K562 (cell line): ENCODE measurements at regions not wholly inside any gene's neighbourhood (a gene's known extent, or its start where the extent isn't known, plus 50 kb on each side); places are given as distances from the start of the nearest gene placed in this dataset.

ENCODE experiments used
- ATAC-seq: fragments of 200-7000 bp; cut with Tn5 transposase; 3 replicates; pipeline ENCODE4 v1.9.1; 2020; ENCODE audit warnings: moderate library complexity
- BruUV-seq: library from RNA; stranded (reverse); fragments of 400-500 nt; replicated peaks from 2 replicates; lab custom pipeline; 2021; lab: Mats Ljungman, UMichigan
- CTCF ChIA-PET: fragments of 300-600 bp; formaldehyde crosslinking; extraction: SDS; loops from one replicate; lab custom pipeline; 2021; ENCODE audit warnings: low intra/inter-chr PET ratio; lab: Yijun Ruan, JAX
- POLR2A ChIA-PET: fragments of 300-600, 350-650 bp; sonication (Branson Sonifier 250); formaldehyde crosslinking; extraction: SDS; loops from one replicate; lab custom pipeline; 2021; ENCODE audit warnings: antibody characterized with exemption, inconsistent platforms; lab: Yijun Ruan, JAX
- DNase-seq, 4 experiments: peaks; one replicate each; pipeline versions ENCODE4 v3.0.0 to v3.0.0-alpha.2; 2011 to 2018; ENCODE audit warnings: low spot score in 3 of 4, mixed read lengths in 3 of 4; ENCODE audit errors: extremely low read depth in 1 of 4
- FAIRE-seq: peaks from 2 replicates; lab custom pipeline; 2011; peaks lifted over from hg19 to GRCh38; lab: Jason Lieb, UNC
- H2AFZ ChIP-seq: 2 replicates; pipeline ENCODE4 v1.6.0; 2011; ENCODE audit warnings: low read depth, low read length, control low read depth, inconsistent platforms
- H3K27ac ChIP-seq: fragments of 200-600 bp; 3 replicates; pipeline ENCODE4 v1.8.0; 2011; ENCODE audit warnings: low read depth, mild to moderate bottlenecking, control low read depth, inconsistent platforms, low read length, moderate library complexity, mixed read lengths; ENCODE audit errors: extremely low read depth
- H3K27me3 ChIP-seq, 2 experiments: fragments of 300-600 bp in 1 of 2; 2 replicates in 1 of 2; 3 replicates in 1 of 2; pipeline versions ENCODE4 v1.6.0 to v1.8.0; 2011; ENCODE audit warnings: inconsistent platforms in 2 of 2, low read length in 2 of 2, mild to moderate bottlenecking in 1 of 2, mixed read lengths in 1 of 2, moderate library complexity in 1 of 2; ENCODE audit not compliant: control insufficient read depth in 2 of 2, insufficient read depth in 2 of 2
- H3K36me3 ChIP-seq: fragments of 300-600 bp; 3 replicates; pipeline ENCODE4 v1.8.0; 2011; ENCODE audit warnings: mild to moderate bottlenecking, low read length, inconsistent platforms; ENCODE audit not compliant: control insufficient read depth, insufficient read depth
- H3K4me1 ChIP-seq, 2 experiments: fragments of 200-600 bp in 1 of 2; replicated peaks in 1 of 2; 2 replicates in 1 of 2; 3 replicates in 1 of 2; pipeline versions ENCODE4 v1.5.1 to v1.8.0; 2011; ENCODE audit warnings: inconsistent platforms in 2 of 2, low read length in 2 of 2, mild to moderate bottlenecking in 1 of 2, mixed read lengths in 1 of 2, moderate library complexity in 1 of 2; ENCODE audit not compliant: control insufficient read depth in 2 of 2, insufficient read depth in 2 of 2
- H3K4me2 ChIP-seq: 2 replicates; pipeline ENCODE4 v1.6.1; 2011; ENCODE audit warnings: low read length, control low read depth, inconsistent platforms, mixed read lengths; ENCODE audit not compliant: insufficient read depth
- H3K4me3 ChIP-seq: fragments of 200-600 bp; sonication (generic), shearing (Covaris generic); 2 replicates; pipeline ENCODE4 v1.5.1; 2016; ENCODE audit warnings: control low read depth, inconsistent platforms
- H3K79me2 ChIP-seq: fragments of 200-600 bp; 3 replicates; pipeline ENCODE4 v1.8.0; 2011; ENCODE audit warnings: low read length, inconsistent platforms; ENCODE audit not compliant: control insufficient read depth, insufficient read depth
- H3K9ac ChIP-seq, 2 experiments: 2 replicates each; pipeline versions ENCODE4 v1.6.0 to v1.6.1; 2011; ENCODE audit warnings: low read depth in 2 of 2, low read length in 2 of 2, control low read depth in 1 of 2, inconsistent platforms in 1 of 2, mild to moderate bottlenecking in 1 of 2, mixed read lengths in 1 of 2; ENCODE audit not compliant: insufficient read depth in 1 of 2
- H3K9me1 ChIP-seq: one replicate; pipeline ENCODE4 v1.6.0; 2011; ENCODE audit warnings: inconsistent platforms, mild to moderate bottlenecking, low read length, moderate library complexity; ENCODE audit not compliant: control insufficient read depth, insufficient read depth
- H3K9me3 ChIP-seq: replicated peaks from 2 replicates; pipeline ENCODE4 v1.5.1; 2011; ENCODE audit warnings: low read depth, low read length, inconsistent platforms; ENCODE audit not compliant: control insufficient read depth, insufficient read depth
- H4K20me1 ChIP-seq: replicated peaks from 2 replicates; pipeline ENCODE4 v1.6.1; 2011; ENCODE audit warnings: low read length, inconsistent platforms, mixed read lengths; ENCODE audit not compliant: control insufficient read depth, insufficient read depth
- BCLAF1 ChIP-seq, 2 experiments: fragments of 450-650 bp in 1 of 2; IDR thresholded peaks; 2 replicates each; pipeline ENCODE4 v1.6.1; 2011 to 2017; ENCODE audit warnings: low read depth in 2 of 2, antibody characterized with exemption in 1 of 2, borderline replicate concordance in 1 of 2, low read length in 1 of 2, mild to moderate bottlenecking in 1 of 2, mixed read lengths in 1 of 2; ENCODE audit not compliant: control insufficient read depth in 1 of 2
- GABPB1 ChIP-seq: sonication (generic); formaldehyde crosslinking; IDR thresholded peaks from 2 replicates; pipeline ENCODE4 v1.8.0; 2022; ENCODE audit warnings: mild to moderate bottlenecking, missing genetic modification reagents
- NEUROD1 ChIP-seq: fragments of 150-350 bp; IDR thresholded peaks from 2 replicates; pipeline ENCODE4 v1.6.1; 2014; ENCODE audit warnings: borderline replicate concordance, low read length, low read depth; ENCODE audit not compliant: partially characterized antibody
- OTX1 ChIP-seq: fragments of 450-650 bp; formaldehyde crosslinking; IDR thresholded peaks from 2 replicates; pipeline ENCODE4 v1.4.0; 2022; ENCODE audit warnings: mild to moderate bottlenecking
- PHB ChIP-seq: fragments of 250-450 bp; sonication (Bioruptor Pico); IDR thresholded peaks from 2 replicates; pipeline ENCODE4 v1.5.0; 2021
- SMAD4 ChIP-seq: fragments of 250-450 bp; sonication (Bioruptor Pico); conservative IDR thresholded peaks from 2 replicates; pipeline ENCODE4 v1.8.0; 2021; ENCODE audit warnings: inconsistent platforms, mild to moderate bottlenecking, moderate library complexity
- SREBF2 ChIP-seq: sonication (generic); formaldehyde crosslinking; IDR thresholded peaks from 2 replicates; pipeline ENCODE4 v1.4.0; 2020; ENCODE audit warnings: mild to moderate bottlenecking, missing genetic modification reagents
- SRSF3 ChIP-seq: fragments of 200-400 bp; formaldehyde crosslinking; IDR thresholded peaks from 2 replicates; pipeline ENCODE4 v1.6.1; 2016; ENCODE audit warnings: mild to moderate bottlenecking, low read length, moderate library complexity; ENCODE audit not compliant: insufficient read depth
- STAG1 ChIP-seq: sonication (generic); formaldehyde crosslinking; IDR thresholded peaks from 2 replicates; pipeline ENCODE4 v1.5.0; 2020; ENCODE audit warnings: missing genetic modification reagents, borderline replicate concordance
- ZEB2 ChIP-seq: fragments of 450-650 bp; IDR thresholded peaks from 2 replicates; pipeline ENCODE4 v1.6.1; 2016
- ZNF184 ChIP-seq: sonication (generic); formaldehyde crosslinking; IDR thresholded peaks from 2 replicates; pipeline ENCODE4 v1.5.0; 2020; ENCODE audit warnings: missing genetic modification reagents
- ZNF347 ChIP-seq: fragments of 450-650 bp; formaldehyde crosslinking; IDR thresholded peaks from 2 replicates; pipeline ENCODE4 v1.4.0; 2020; ENCODE audit warnings: low read depth, mild to moderate bottlenecking, moderate library complexity
- ZNF431 ChIP-seq: sonication (generic); formaldehyde crosslinking; IDR thresholded peaks from 2 replicates; pipeline ENCODE4 v1.8.0; 2022; ENCODE audit warnings: mild to moderate bottlenecking, missing genetic modification reagents
- ZNF717 ChIP-seq: fragments of 250-450 bp; sonication (Bioruptor Pico); IDR thresholded peaks from 2 replicates; pipeline ENCODE4 v1.5.0; 2021
- ZNF77 ChIP-seq: fragments of 250-450 bp; sonication (Bioruptor Pico); IDR thresholded peaks from 2 replicates; pipeline ENCODE4 v1.5.0; 2020
- WGBS: fragments of 100-300 bp; shearing (Covaris generic); methylation state at CpG from one replicate; pipeline ENCODE4 v1.1.6; 2016; ENCODE audit warnings: low coverage, mixed read lengths; ENCODE audit not compliant: insufficient coverage; ENCODE audit errors: missing lambda C conversion rate; 5-methylcytosine and 5-hydroxymethylcytosine counted together
- in situ Hi-C: fragments of 300-500 bp; cut with MboI; formaldehyde crosslinking; loops from 4 replicates; pipeline ENCODE4 v1.15.0; 2018; ENCODE audit warnings: inconsistent platforms, mixed read lengths
- intact Hi-C: fragments of 100-400 bp; cut with micrococcal nuclease; formaldehyde crosslinking; loops from 2 replicates; pipeline ENCODE4 v1.14.2; 2022
- TF ChIP-seq, protein P1 (sequence below): IDR thresholded peaks from 2 replicates; pipeline ENCODE4 v1.6.1; 2016; ENCODE audit warnings: missing genetic modification characterization, missing compliant biosample characterization
- TF ChIP-seq, protein P2 (sequence below): fragments of 250-450 bp; sonication (Bioruptor Pico); IDR thresholded peaks from 2 replicates; pipeline ENCODE4 v1.5.0; 2021
- TF ChIP-seq, protein P3 (sequence below), 2 experiments: IDR thresholded peaks; 2 replicates each; pipeline ENCODE4 v1.6.1; 2011; ENCODE audit warnings: borderline replicate concordance in 1 of 2, control low read depth in 1 of 2, low read depth in 1 of 2, low read length in 1 of 2, mild to moderate bottlenecking in 1 of 2, mixed read lengths in 1 of 2, moderate library complexity in 1 of 2; ENCODE audit not compliant: insufficient read depth in 1 of 2, insufficient read length in 1 of 2, poor library complexity in 1 of 2, severe bottlenecking in 1 of 2; ENCODE audit errors: extremely low read depth in 1 of 2

DNA sequence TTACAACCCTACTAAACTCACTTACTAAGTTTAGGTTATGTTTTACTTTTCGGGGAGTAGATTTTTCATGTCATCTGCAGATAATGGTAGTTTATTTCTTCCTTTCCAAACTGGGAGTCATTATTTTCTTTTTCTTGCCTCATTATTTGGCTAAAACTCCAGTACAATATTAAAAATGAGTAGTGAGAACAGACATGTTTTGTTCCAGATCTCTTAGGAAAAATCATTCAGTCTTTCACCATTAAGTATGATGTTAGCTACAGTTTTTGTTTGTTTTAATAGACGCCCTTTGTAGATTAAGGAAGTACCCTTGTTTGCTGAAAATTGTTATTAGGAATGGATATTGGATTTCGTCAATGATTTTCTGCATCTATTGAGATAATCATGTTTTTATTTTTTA is 472.0 kb upstream of the PAPPA start:
- H3K4me3 ChIP-seq: no peak overlapping the region
- H3K27me3 ChIP-seq: no peaks in the 10 kb centered on the region
- BruUV-seq: no TSS peak
- H3K9me1 ChIP-seq: no peaks in the 10 kb centered on the region
- H3K27ac ChIP-seq: no peak overlapping the region
- TF ChIP-seq SRSF3 (no peak), ZEB2 (no peak), BCLAF1 (IDR thresholded peaks at IDR 0.05; ENCODE audit: borderline replicate concordance in 1 of 2, control insufficient read depth in 1 of 2, low read depth in 2 of 2, low read length in 1 of 2) (no peak), ZNF184 (CRISPR knock-in tag) (no peak), PHB (CRISPR knock-in tag) (no peak), ZNF77 (no peak), ZNF717 (CRISPR knock-in tag) (no peak), OTX1 (CRISPR knock-in tag) (no peak), ZNF347 (CRISPR knock-in tag) (no peak), SMAD4 (CRISPR knock-in tag) (no peak), GABPB1 (CRISPR knock-in tag) (no peak), STAG1 (CRISPR knock-in tag) (no peak), NEUROD1 (no peak), ZNF431 (CRISPR knock-in tag) (no peak), SREBF2 (CRISPR knock-in tag) (no peak)
- TF ChIP-seq, protein P1, sequence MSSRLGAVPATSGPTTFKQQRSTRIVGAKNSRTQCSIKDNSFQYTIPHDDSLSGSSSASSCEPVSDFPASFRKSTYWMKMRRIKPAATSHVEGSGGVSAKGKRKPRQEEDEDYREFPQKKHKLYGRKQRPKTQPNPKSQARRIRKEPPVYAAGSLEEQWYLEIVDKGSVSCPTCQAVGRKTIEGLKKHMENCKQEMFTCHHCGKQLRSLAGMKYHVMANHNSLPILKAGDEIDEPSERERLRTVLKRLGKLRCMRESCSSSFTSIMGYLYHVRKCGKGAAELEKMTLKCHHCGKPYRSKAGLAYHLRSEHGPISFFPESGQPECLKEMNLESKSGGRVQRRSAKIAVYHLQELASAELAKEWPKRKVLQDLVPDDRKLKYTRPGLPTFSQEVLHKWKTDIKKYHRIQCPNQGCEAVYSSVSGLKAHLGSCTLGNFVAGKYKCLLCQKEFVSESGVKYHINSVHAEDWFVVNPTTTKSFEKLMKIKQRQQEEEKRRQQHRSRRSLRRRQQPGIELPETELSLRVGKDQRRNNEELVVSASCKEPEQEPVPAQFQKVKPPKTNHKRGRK (tag): no peak
- TF ChIP-seq, protein P2, sequence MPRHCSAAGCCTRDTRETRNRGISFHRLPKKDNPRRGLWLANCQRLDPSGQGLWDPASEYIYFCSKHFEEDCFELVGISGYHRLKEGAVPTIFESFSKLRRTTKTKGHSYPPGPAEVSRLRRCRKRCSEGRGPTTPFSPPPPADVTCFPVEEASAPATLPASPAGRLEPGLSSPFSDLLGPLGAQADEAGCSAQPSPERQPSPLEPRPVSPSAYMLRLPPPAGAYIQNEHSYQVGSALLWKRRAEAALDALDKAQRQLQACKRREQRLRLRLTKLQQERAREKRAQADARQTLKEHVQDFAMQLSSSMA: no peak
- TF ChIP-seq, protein P3, sequence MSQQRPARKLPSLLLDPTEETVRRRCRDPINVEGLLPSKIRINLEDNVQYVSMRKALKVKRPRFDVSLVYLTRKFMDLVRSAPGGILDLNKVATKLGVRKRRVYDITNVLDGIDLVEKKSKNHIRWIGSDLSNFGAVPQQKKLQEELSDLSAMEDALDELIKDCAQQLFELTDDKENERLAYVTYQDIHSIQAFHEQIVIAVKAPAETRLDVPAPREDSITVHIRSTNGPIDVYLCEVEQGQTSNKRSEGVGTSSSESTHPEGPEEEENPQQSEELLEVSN (IDR thresholded peaks at IDR 0.05; ENCODE audit: borderline replicate concordance in 1 of 2, extremely low read depth in 1 of 2, insufficient read depth in 1 of 2, insufficient read length in 1 of 2, low read depth in 1 of 2, low read length in 1 of 2, poor library complexity in 1 of 2, severe bottlenecking in 1 of 2): no peak
- TF ChIP-seq, all 486 proteins: peak for 0
- in situ Hi-C loops: no loop called here
- H3K9ac ChIP-seq: no peak overlapping the region
- H3K79me2 ChIP-seq: no peaks in the 10 kb centered on the region
- H3K9me3 ChIP-seq: no peaks in the 10 kb centered on the region
- no peaks in the 10 kb centered on the region for H4K20me1 ChIP-seq
- H2AFZ ChIP-seq: no peak overlapping the region
- ATAC-seq (no peak), FAIRE-seq (no peak), DNase-seq (no peak)
- no peaks in the 10 kb centered on the region for H3K36me3 ChIP-seq
- ChIA-PET POLR2A (no interaction called here), CTCF (no interaction called here)
- no peak overlapping the region for H3K4me2 ChIP-seq
- H3K4me1 ChIP-seq: no peaks in the 10 kb centered on the region
- 0% methylated on average over 3 of the region's 3 CpGs for WGBS
- intact Hi-C loops: no loop called here
